ENCODE measurements at regions not wholly inside any gene's neighbourhood (a gene's known extent, or its start where the extent isn't known, plus 50 kb on each side); places are given as distances from the start of the nearest gene placed in this dataset.

- in situ Hi-C loops (cut with HindIII; ENCODE audit: low sequenced_read_pairs) = no loop called here
- TF ChIP-seq CTCF (IDR thresholded peaks at IDR 0.05; ENCODE audit: low read depth, low read length, missing control alignments) = no peak
- DNase-seq (ENCODE audit: low read depth) = peak; percentile 99
- no peak overlapping the region for H3K4me3 ChIP-seq (ENCODE audit: low read depth, low read length)
Measured at GRCh38 chr3:29065211-29065785, 215.6 kb upstream of the RBMS3 start.

- no peak for DNase-seq (ENCODE audit: low read depth)
- in situ Hi-C loops (cut with HindIII; ENCODE audit: low sequenced_read_pairs) = no loop called here
- H3K4me3 ChIP-seq (ENCODE audit: low read depth, low read length) = no peak overlapping the region
- no peak for TF ChIP-seq CTCF (IDR thresholded peaks at IDR 0.05; ENCODE audit: low read depth, low read length, missing control alignments)
Measured at GRCh38 chr3:29067007-29067406, 213.9 kb upstream of the RBMS3 start.

- no peak for DNase-seq (ENCODE audit: low read depth)
- no peak for TF ChIP-seq CTCF (IDR thresholded peaks at IDR 0.05; ENCODE audit: low read depth, low read length, missing control alignments)
- H3K4me3 ChIP-seq (ENCODE audit: low read depth, low read length) = no peak overlapping the region
- in situ Hi-C loops (cut with HindIII; ENCODE audit: low sequenced_read_pairs) = no loop called here
Measured at GRCh38 chr3:29070959-29071634, 209.8 kb upstream of the RBMS3 start.

GRCh38 chr3:29072611-29073010 lies 208.3 kb upstream of the RBMS3 start:
- TF ChIP-seq CTCF (IDR thresholded peaks at IDR 0.05; ENCODE audit: low read depth, low read length, missing control alignments) = no peak
- DNase-seq (ENCODE audit: low read depth) = no peak
- in situ Hi-C loops (cut with HindIII; ENCODE audit: low sequenced_read_pairs) = no loop called here
- no peak overlapping the region for H3K4me3 ChIP-seq (ENCODE audit: low read depth, low read length)

GRCh38 chr3:29077356-29077755 lies 203.5 kb upstream of the RBMS3 start:
- no peak overlapping the region for H3K4me3 ChIP-seq (ENCODE audit: low read depth, low read length)
- in situ Hi-C loops (cut with HindIII; ENCODE audit: low sequenced_read_pairs) = no loop called here
- DNase-seq (ENCODE audit: low read depth) = no peak
- no peak for TF ChIP-seq CTCF (IDR thresholded peaks at IDR 0.05; ENCODE audit: low read depth, low read length, missing control alignments)

- no peak overlapping the region for H3K4me3 ChIP-seq (ENCODE audit: low read depth, low read length)
- in situ Hi-C loops (cut with HindIII; ENCODE audit: low sequenced_read_pairs) = no loop called here
- no peak for TF ChIP-seq CTCF (IDR thresholded peaks at IDR 0.05; ENCODE audit: low read depth, low read length, missing control alignments)
- no peak for DNase-seq (ENCODE audit: low read depth)
Measured at GRCh38 chr3:29079358-29079757, 201.5 kb upstream of the RBMS3 start.
